DND-41 (cell line): ENCODE measurements at regions not wholly inside any gene's neighbourhood (a gene's known extent, or its start where the extent isn't known, plus 50 kb on each side); places are given as distances from the start of the nearest gene placed in this dataset.

ENCODE experiments used
- ATAC-seq: fragments of 200-7000 bp; cut with Tn5 transposase; 3 replicates; pipeline ENCODE4 v1.9.1; 2021; ENCODE audit warnings: low read depth; ENCODE audit not compliant: insufficient read depth
- DNase-seq: peaks from one replicate; pipeline ENCODE4 v3.0.0-alpha.2; 2020
- H2AFZ ChIP-seq: 2 replicates; pipeline ENCODE4 v1.6.0; 2012; ENCODE audit warnings: low read depth, low read length
- H3K27ac ChIP-seq: 2 replicates; pipeline ENCODE4 v1.5.1; 2012; ENCODE audit warnings: low read length, inconsistent platforms
- H3K27me3 ChIP-seq: fragments of 200-600 bp; sonication (generic); 2 replicates; pipeline ENCODE4 v1.6.0; 2012; ENCODE audit warnings: low read length, mild to moderate bottlenecking, inconsistent platforms; ENCODE audit not compliant: insufficient read depth, poor library complexity
- H3K36me3 ChIP-seq: 2 replicates; pipeline ENCODE4 v1.5.1; 2012; ENCODE audit warnings: low read length, inconsistent platforms; ENCODE audit not compliant: insufficient read depth
- H3K4me1 ChIP-seq: 2 replicates; pipeline ENCODE4 v1.5.1; 2012; ENCODE audit warnings: mild to moderate bottlenecking, low read length; ENCODE audit not compliant: insufficient read depth
- H3K4me2 ChIP-seq: 2 replicates; pipeline ENCODE4 v1.6.0; 2012; ENCODE audit warnings: mild to moderate bottlenecking, moderate library complexity, low read length, inconsistent platforms; ENCODE audit not compliant: insufficient read depth
- H3K4me3 ChIP-seq, 2 experiments: fragments of 200-600 bp in 1 of 2; shearing (Covaris generic) in 1 of 2; 2 replicates each; pipeline ENCODE4 v1.5.1; 2012 to 2016; ENCODE audit warnings: inconsistent platforms in 2 of 2, low read length in 2 of 2, mild to moderate bottlenecking in 2 of 2, low read depth in 1 of 2, moderate library complexity in 1 of 2
- H3K79me2 ChIP-seq: 2 replicates; pipeline ENCODE4 v1.6.0; 2012; ENCODE audit warnings: low read length, inconsistent platforms; ENCODE audit not compliant: insufficient read depth
- H3K9ac ChIP-seq: 2 replicates; pipeline ENCODE4 v1.6.0; 2012; ENCODE audit warnings: low read depth, mild to moderate bottlenecking, inconsistent platforms, low read length, moderate library complexity
- H3K9me3 ChIP-seq: 2 replicates; pipeline ENCODE4 v1.5.1; 2012; ENCODE audit warnings: low read length, moderate library complexity, mild to moderate bottlenecking, inconsistent platforms; ENCODE audit not compliant: insufficient read depth, severe bottlenecking
- H4K20me1 ChIP-seq: 2 replicates; pipeline ENCODE4 v1.6.0; 2012; ENCODE audit warnings: low read length; ENCODE audit not compliant: insufficient read depth
- CTCF ChIP-seq: IDR thresholded peaks from 2 replicates; pipeline ENCODE4 v1.5.1; 2012; ENCODE audit warnings: borderline replicate concordance, low read length, moderate library complexity, mild to moderate bottlenecking; ENCODE audit not compliant: poor library complexity, severe bottlenecking; ENCODE audit errors: extremely low read depth
- EZH2 ChIP-seq: IDR thresholded peaks from 3 replicates; pipeline ENCODE4 v1.6.1; 2012; ENCODE audit warnings: borderline replicate concordance, low read depth, mild to moderate bottlenecking, moderate library complexity, low read length, inconsistent platforms; ENCODE audit not compliant: severe bottlenecking

DNA sequence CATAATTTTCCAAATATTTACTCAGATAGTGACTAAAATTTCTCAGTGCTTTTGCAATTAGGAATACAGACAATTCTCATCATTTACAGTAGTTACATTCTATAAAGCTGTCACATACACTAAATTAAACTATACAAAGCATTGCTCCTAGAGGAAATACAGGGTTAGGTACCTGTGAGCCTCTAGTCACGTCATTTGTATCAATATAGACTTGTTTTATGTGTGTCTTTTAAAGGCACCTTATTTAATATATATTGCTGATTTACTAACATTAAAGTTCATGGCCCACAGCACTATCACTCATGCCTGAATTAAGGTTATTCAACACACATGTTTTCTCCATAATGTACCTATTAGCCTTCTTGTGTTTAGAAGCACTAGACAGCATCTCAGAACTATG lies 78.7 kb downstream of the PABPC4L start:
- Histone ChIP-seq H2AFZ (no peak overlapping the region), H4K20me1 (no peaks in the 10 kb centered on the region)
- no peak for ATAC-seq

GRCh38 chr4:134117392-134118183 lies 84.0 kb downstream of the PABPC4L start:
- Histone ChIP-seq H3K4me2 (no peak overlapping the region), H3K27me3 (no peaks in the 10 kb centered on the region), H4K20me1 (no peaks in the 10 kb centered on the region), H3K4me1 (no peaks in the 10 kb centered on the region), H3K4me3 (no peak overlapping the region), H3K27ac (no peak overlapping the region), H3K9me3 (no peaks in the 10 kb centered on the region), H3K9ac (no peak overlapping the region), H2AFZ (peak overlapping the region; percentile 4; the same call in 1 of the 2 replicates), H3K79me2 (no peaks in the 10 kb centered on the region), H3K36me3 (no peaks in the 10 kb centered on the region)
- TF ChIP-seq EZH2 (no peak), CTCF (no peak)
- DNase-seq (no peak), ATAC-seq (no peak)

More for the DNA sequence above, 78.7 kb downstream of the PABPC4L start:
- Histone ChIP-seq H3K4me1 (peaks cover 10% of the 10 kb centered on the region), H3K9me3 (no peaks in the 10 kb centered on the region), H3K27me3 (no peaks in the 10 kb centered on the region), H3K9ac (no peak overlapping the region), H3K4me3 (no peak overlapping the region), H3K27ac (no peak overlapping the region), H3K36me3 (no peaks in the 10 kb centered on the region), H3K79me2 (no peaks in the 10 kb centered on the region), H3K4me2 (no peak overlapping the region)
- no peak for TF ChIP-seq CTCF
- no peak for TF ChIP-seq EZH2
- no peak for DNase-seq

DNA sequence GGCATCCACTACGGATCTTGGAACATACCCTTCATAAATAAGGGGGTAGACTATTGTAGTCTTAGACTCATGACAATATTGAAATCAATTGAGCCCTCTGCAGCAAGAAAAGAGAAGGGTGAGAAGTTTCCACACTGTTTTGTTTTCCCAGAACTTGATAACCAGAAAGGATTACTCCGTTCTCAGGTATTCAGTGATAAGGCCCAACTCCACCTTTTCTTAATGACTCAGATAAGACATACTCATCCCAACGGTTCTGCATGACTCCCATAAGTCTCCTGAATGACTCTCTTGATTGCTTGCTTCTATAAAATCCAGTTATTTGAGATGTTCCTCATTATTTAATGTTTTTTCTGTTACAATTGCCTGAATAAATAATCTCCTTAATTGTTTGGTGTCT lies 111.7 kb downstream of the PABPC4L start:
- no peak for DNase-seq
- no peak for ATAC-seq
- Histone ChIP-seq H2AFZ (peak overlapping the region; percentile 43), H3K27me3 (no peaks in the 10 kb centered on the region), H3K4me3 (no peak overlapping the region), H3K36me3 (no peaks in the 10 kb centered on the region), H3K9me3 (no peaks in the 10 kb centered on the region), H3K9ac (no peak overlapping the region), H3K79me2 (no peaks in the 10 kb centered on the region), H3K4me2 (no peak overlapping the region), H3K4me1 (0 out of 2 replicates have a peak, but pooled peaks cover under 1% of the 10 kb centered on the region), H4K20me1 (no peaks in the 10 kb centered on the region), H3K27ac (no peak overlapping the region)
- TF ChIP-seq EZH2 (no peak), CTCF (no peak)
